ENCODE measurements at regions not wholly inside any gene's neighbourhood (a gene's known extent, or its start where the extent isn't known, plus 50 kb on each side); places are given as distances from the start of the nearest gene placed in this dataset.
"Not testable (repeated sequence)": the region's sequence is repeated elsewhere in the genome, so short reads cannot be mapped to it uniquely, and the experiment has no call there.

GRCh38 chr5:116732591-116732990 is 158.0 kb upstream of the SEMA6A start:
- DNase-seq (ENCODE audit: low spot score) (no peak), ATAC-seq (ENCODE audit: insufficient number of reproducible peaks, low FRiP score, low read depth) (no peak)
- Histone ChIP-seq H3K9me3 (no peaks in the 10 kb centered on the region), H3K4me1 (ENCODE audit: control insufficient read depth in 1 of 2, low read depth in 2 of 2) (peaks cover 4 to 37% of the 10 kb centered on the region in 2 donors), H3K36me3 (no peaks in the 10 kb centered on the region), H3K27me3 (replicated peaks; ENCODE audit: insufficient read depth) (no peaks in the 10 kb centered on the region), H3K4me3 (no peak overlapping the region), H3K27ac (no peak overlapping the region)
- no peak for TF ChIP-seq CTCF (IDR thresholded peaks at IDR 0.05)

- TF ChIP-seq CTCF (IDR thresholded peaks at IDR 0.05) = no peak
- Histone ChIP-seq H3K4me1 (ENCODE audit: control insufficient read depth in 1 of 2, low read depth in 2 of 2) (peaks cover 4 to 35% of the 10 kb centered on the region in 2 donors), H3K9me3 (no peaks in the 10 kb centered on the region), H3K27me3 (replicated peaks; ENCODE audit: insufficient read depth) (no peaks in the 10 kb centered on the region), H3K36me3 (no peaks in the 10 kb centered on the region), H3K4me3 (no peak overlapping the region), H3K27ac (no peak overlapping the region)
- DNase-seq (ENCODE audit: low spot score) (no peak), ATAC-seq (ENCODE audit: insufficient number of reproducible peaks, low FRiP score, low read depth) (no peak)
These were observed 156.8 kb upstream of the SEMA6A start for GRCh38 chr5:116731432-116731831.

GRCh38 chr5:116730706-116731105 is 156.1 kb upstream of the SEMA6A start:
- Histone ChIP-seq H3K27me3 (replicated peaks; ENCODE audit: insufficient read depth) (no peaks in the 10 kb centered on the region), H3K4me1 (ENCODE audit: control insufficient read depth in 1 of 2, low read depth in 2 of 2) (peaks cover 4 to 35% of the 10 kb centered on the region in 2 donors), H3K27ac (no peak overlapping the region), H3K36me3 (no peaks in the 10 kb centered on the region), H3K4me3 (no peak overlapping the region), H3K9me3 (no peaks in the 10 kb centered on the region)
- DNase-seq (ENCODE audit: low spot score) (no peak), ATAC-seq (ENCODE audit: insufficient number of reproducible peaks, low FRiP score, low read depth) (no peak)
- no peak for TF ChIP-seq CTCF (IDR thresholded peaks at IDR 0.05)

- H3K27ac ChIP-seq = no peak overlapping the region
- DNase-seq (ENCODE audit: low spot score) (no peak), ATAC-seq (ENCODE audit: insufficient number of reproducible peaks, low FRiP score, low read depth) (no peak)
- no peak for TF ChIP-seq CTCF (IDR thresholded peaks at IDR 0.05)
- H3K27me3 ChIP-seq (replicated peaks; ENCODE audit: insufficient read depth) = no peaks in the 10 kb centered on the region
- no peak overlapping the region for H3K4me3 ChIP-seq
- no peaks in the 10 kb centered on the region for H3K9me3 ChIP-seq
- no peaks in the 10 kb centered on the region for H3K36me3 ChIP-seq
- H3K4me1 ChIP-seq (ENCODE audit: control insufficient read depth in 1 of 2, low read depth in 2 of 2) = peaks cover 4 to 33% of the 10 kb centered on the region in 2 donors
These were observed 155.6 kb upstream of the SEMA6A start for GRCh38 chr5:116730185-116730584.

- Histone ChIP-seq H3K36me3 (no peaks in the 10 kb centered on the region), H3K4me1 (ENCODE audit: control insufficient read depth in 1 of 2, low read depth in 2 of 2) (peaks cover 0 to 17% of the 10 kb centered on the region in 2 donors), H3K9me3 (no peaks in the 10 kb centered on the region), H3K4me3 (no peak overlapping the region), H3K27me3 (replicated peaks; ENCODE audit: insufficient read depth) (no peaks in the 10 kb centered on the region), H3K27ac (no peak overlapping the region)
- DNase-seq (ENCODE audit: low spot score) = no peak
- no peak for TF ChIP-seq CTCF (IDR thresholded peaks at IDR 0.05)
- no peak for ATAC-seq (ENCODE audit: insufficient number of reproducible peaks, low FRiP score, low read depth)
These were observed 152.6 kb upstream of the SEMA6A start for GRCh38 chr5:116727248-116727647.

GRCh38 chr5:116726180-116726579 is 151.6 kb upstream of the SEMA6A start:
- H3K4me1 ChIP-seq (ENCODE audit: control insufficient read depth in 1 of 2, low read depth in 2 of 2) = peaks cover 0 to 15% of the 10 kb centered on the region in 2 donors
- not testable (repeated sequence) for H3K27ac ChIP-seq; H3K9me3 ChIP-seq; H3K36me3 ChIP-seq; H3K27me3 ChIP-seq (replicated peaks; ENCODE audit: insufficient read depth); ATAC-seq (ENCODE audit: insufficient number of reproducible peaks, low FRiP score, low read depth); DNase-seq (ENCODE audit: low spot score); H3K4me3 ChIP-seq

Data from thoracic aorta (tissue), 2 donors.